RWPE2 (cell line): ENCODE measurements at regions not wholly inside any gene's neighbourhood (a gene's known extent, or its start where the extent isn't known, plus 50 kb on each side); places are given as distances from the start of the nearest gene placed in this dataset.

Source experiments
- ATAC-seq: fragments of 200-7000 bp; cut with Tn5 transposase; 3 replicates; pipeline ENCODE4 v1.9.1; 2021; ENCODE audit warnings: low read depth
- DNase-seq: peaks from one replicate; pipeline ENCODE4 v3.0.0-alpha.2; 2020; ENCODE audit warnings: low spot score
- H3K27ac ChIP-seq: fragments of 450-650 bp; 2 replicates; pipeline ENCODE4 v1.5.1; 2017; ENCODE audit warnings: mild to moderate bottlenecking; ENCODE audit not compliant: poor library complexity, severe bottlenecking
- H3K27me3 ChIP-seq: fragments of 250-450 bp; sonication (Bioruptor Pico); 2 replicates; pipeline ENCODE4 v1.5.1; 2021; ENCODE audit warnings: mild to moderate bottlenecking, moderate library complexity; ENCODE audit not compliant: insufficient read depth, poor library complexity, severe bottlenecking
- H3K36me3 ChIP-seq: fragments of 250-450 bp; sonication (Bioruptor Pico); 2 replicates; pipeline ENCODE4 v1.5.1; 2020; ENCODE audit warnings: low read depth, mild to moderate bottlenecking, moderate library complexity
- H3K4me1 ChIP-seq: fragments of 250-450 bp; sonication (Bioruptor Pico); 2 replicates; pipeline ENCODE4 v1.5.1; 2021; ENCODE audit warnings: mild to moderate bottlenecking, moderate library complexity; ENCODE audit not compliant: insufficient read depth, poor library complexity, severe bottlenecking
- H3K4me3 ChIP-seq: fragments of 250-450 bp; sonication (Bioruptor Pico); 2 replicates; pipeline ENCODE4 v1.5.1; 2021; ENCODE audit warnings: mild to moderate bottlenecking, moderate library complexity; ENCODE audit not compliant: severe bottlenecking
- H3K9me3 ChIP-seq: fragments of 250-450 bp; sonication (Bioruptor Pico); 2 replicates; pipeline ENCODE4 v1.5.1; 2021; ENCODE audit warnings: mild to moderate bottlenecking, moderate library complexity; ENCODE audit not compliant: severe bottlenecking
- TF ChIP-seq, protein P1 (sequence below): fragments of 450-650 bp; IDR thresholded peaks from one replicate; pipeline ENCODE4 v1.5.1; 2017; ENCODE audit warnings: mild to moderate bottlenecking, moderate library complexity; ENCODE audit not compliant: poor library complexity, severe bottlenecking

DNA sequence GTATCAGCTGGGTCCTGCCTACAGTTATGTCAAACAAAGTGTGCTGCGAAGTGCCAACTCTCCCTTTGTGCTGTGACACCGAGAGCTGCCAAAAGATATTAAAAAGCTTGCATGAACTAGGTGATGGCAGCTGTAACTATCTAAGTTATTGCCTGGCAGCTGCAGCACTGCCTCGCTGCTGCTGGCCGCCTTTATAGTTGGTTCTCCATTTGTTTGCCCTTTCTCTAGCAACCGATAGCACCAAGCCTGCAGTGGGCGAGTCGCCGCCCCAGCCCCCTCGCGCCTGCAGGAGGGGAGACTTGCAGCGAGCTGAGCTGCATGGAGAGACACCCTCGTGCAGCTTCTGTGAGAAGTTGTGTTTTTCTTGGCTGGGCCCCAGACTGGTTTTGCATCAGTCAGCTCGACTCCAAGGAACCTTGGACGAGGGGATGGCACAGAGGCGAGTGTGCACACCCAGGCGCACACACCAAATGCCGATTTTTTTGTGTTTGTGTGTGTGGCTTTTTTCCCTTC lies 330.6 kb downstream of the RPS6KC1 start:
- H3K36me3 ChIP-seq = no peaks in the 10 kb centered on the region
- no peak for DNase-seq
- TF ChIP-seq, protein P1, sequence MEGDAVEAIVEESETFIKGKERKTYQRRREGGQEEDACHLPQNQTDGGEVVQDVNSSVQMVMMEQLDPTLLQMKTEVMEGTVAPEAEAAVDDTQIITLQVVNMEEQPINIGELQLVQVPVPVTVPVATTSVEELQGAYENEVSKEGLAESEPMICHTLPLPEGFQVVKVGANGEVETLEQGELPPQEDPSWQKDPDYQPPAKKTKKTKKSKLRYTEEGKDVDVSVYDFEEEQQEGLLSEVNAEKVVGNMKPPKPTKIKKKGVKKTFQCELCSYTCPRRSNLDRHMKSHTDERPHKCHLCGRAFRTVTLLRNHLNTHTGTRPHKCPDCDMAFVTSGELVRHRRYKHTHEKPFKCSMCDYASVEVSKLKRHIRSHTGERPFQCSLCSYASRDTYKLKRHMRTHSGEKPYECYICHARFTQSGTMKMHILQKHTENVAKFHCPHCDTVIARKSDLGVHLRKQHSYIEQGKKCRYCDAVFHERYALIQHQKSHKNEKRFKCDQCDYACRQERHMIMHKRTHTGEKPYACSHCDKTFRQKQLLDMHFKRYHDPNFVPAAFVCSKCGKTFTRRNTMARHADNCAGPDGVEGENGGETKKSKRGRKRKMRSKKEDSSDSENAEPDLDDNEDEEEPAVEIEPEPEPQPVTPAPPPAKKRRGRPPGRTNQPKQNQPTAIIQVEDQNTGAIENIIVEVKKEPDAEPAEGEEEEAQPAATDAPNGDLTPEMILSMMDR = no peak
- no peaks in the 10 kb centered on the region for H3K9me3 ChIP-seq
- H3K4me3 ChIP-seq = no peak overlapping the region
- H3K4me1 ChIP-seq = no peaks in the 10 kb centered on the region
- H3K27me3 ChIP-seq = no peaks in the 10 kb centered on the region
- no peak overlapping the region for H3K27ac ChIP-seq
- ATAC-seq = no peak

DNA sequence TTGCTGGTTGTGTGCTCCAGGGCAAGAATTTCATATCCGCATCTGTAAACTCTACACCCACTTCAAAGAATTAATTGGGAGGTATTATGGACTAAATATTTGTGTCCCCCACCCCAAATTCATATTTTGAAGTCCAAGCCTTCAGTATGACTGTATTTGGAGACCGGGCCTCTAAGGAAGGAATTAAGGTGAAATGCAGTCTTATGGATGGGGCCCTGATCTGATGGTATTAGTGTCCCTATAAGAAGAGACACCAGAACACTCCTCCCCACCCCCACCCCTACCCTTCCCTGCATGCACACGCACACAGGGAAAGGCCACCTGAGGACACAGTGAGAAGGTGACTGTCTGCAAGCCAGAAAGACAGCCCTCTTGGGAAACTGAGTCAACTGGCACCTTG lies 332.4 kb downstream of the RPS6KC1 start:
- TF ChIP-seq, protein P1 = no peak
- Histone ChIP-seq H3K4me3 (no peak overlapping the region), H3K27ac (no peak overlapping the region), H3K9me3 (no peaks in the 10 kb centered on the region), H3K27me3 (no peaks in the 10 kb centered on the region), H3K4me1 (no peaks in the 10 kb centered on the region), H3K36me3 (no peaks in the 10 kb centered on the region)
- ATAC-seq (no peak), DNase-seq (no peak)

DNA sequence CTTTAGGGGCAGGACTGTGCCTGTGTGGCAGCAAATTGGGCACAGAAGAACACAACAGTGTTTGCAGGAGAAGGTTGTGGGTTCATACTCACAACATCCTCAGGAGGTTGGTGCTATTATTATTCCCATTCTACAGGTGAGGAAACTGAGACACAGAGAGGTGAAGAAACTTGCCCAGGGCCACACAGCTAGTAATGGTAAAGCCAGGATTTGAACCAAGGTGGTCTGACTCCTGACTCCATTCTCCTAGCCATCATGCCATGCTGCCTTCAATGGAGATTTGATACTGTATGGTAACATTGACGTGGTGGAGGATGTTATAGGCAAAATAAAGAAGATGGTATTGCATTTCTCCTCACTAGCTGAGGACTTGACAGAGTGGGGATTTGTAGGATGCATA lies 334.2 kb downstream of the RPS6KC1 start:
- Histone ChIP-seq H3K27ac (no peak overlapping the region), H3K4me1 (no peaks in the 10 kb centered on the region), H3K9me3 (no peaks in the 10 kb centered on the region), H3K36me3 (no peaks in the 10 kb centered on the region), H3K27me3 (no peaks in the 10 kb centered on the region), H3K4me3 (no peak overlapping the region)
- ATAC-seq = no peak
- no peak for DNase-seq
- TF ChIP-seq, protein P1 = no peak

DNA sequence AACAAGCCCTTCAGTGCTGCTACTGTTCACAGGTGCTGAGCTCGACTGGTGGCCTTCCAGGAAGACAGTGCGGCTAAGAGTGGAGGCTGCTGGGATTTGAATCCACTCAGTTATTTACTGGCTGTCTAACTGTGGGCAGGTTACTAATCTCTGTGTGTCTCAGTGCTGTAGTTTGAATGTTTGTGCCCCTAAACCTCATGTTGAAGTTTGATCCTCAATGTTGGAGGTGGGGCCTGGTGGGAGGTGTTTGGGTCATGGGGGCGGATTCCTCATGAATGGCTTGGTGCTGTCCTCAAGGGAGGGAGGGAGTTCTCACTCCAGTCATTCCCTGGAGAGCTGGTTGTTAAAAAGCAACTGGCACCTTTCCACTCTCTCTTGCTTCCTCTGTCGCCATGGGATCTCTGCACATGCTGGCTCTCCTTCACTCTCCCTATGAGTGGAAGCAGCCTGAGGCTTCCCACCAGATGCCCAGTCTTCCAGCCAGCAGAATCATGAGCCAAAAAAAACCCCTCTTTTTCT lies 334.8 kb downstream of the RPS6KC1 start:
- no peaks in the 10 kb centered on the region for H3K4me1 ChIP-seq
- ATAC-seq = no peak

DNA sequence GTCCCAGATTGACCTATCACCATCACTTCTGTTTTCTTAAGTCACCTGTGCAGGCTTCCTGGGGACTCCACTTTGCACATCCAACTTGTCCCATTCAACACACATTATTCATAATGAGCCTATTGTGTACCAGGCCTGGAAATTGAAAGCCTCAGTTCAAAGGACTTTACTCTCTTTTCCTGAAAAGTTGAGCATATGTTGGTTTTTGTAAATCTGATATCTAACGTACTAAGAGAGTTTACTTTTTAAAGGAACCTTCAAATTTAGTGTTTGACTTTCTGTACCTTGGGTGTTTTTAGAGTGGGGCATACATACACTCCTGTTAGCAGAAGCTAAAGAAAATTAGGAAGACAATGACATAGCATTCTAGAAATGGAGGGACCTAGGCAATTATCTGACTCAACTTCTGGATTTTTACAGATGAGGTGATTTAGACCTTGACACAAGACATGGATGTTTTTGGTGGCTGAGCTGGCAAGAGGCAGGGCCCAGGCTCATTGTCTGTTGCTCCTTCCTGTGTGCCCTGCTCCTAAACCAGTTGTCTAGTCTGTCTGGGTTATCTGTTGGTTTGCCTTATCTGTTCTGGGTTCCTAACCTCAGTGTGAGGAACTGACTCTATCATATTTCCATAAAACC lies 336.5 kb downstream of the RPS6KC1 start:
- TF ChIP-seq, protein P1 = no peak
- DNase-seq (no peak), ATAC-seq (no peak)
- no peaks in the 10 kb centered on the region for H3K4me1 ChIP-seq
- no peaks in the 10 kb centered on the region for H3K9me3 ChIP-seq
- no peaks in the 10 kb centered on the region for H3K36me3 ChIP-seq
- no peaks in the 10 kb centered on the region for H3K27me3 ChIP-seq
- no peak overlapping the region for H3K27ac ChIP-seq
- no peak overlapping the region for H3K4me3 ChIP-seq

More for the DNA sequence above, 334.8 kb downstream of the RPS6KC1 start:
- Histone ChIP-seq H3K27ac (no peak overlapping the region), H3K36me3 (no peaks in the 10 kb centered on the region), H3K27me3 (no peaks in the 10 kb centered on the region), H3K9me3 (no peaks in the 10 kb centered on the region), H3K4me3 (no peak overlapping the region)
- TF ChIP-seq, protein P1 = no peak
- DNase-seq = no peak
